ENCODE measurements at regions not wholly inside any gene's neighbourhood (a gene's known extent, or its start where the extent isn't known, plus 50 kb on each side); places are given as distances from the start of the nearest gene placed in this dataset.

DNA sequence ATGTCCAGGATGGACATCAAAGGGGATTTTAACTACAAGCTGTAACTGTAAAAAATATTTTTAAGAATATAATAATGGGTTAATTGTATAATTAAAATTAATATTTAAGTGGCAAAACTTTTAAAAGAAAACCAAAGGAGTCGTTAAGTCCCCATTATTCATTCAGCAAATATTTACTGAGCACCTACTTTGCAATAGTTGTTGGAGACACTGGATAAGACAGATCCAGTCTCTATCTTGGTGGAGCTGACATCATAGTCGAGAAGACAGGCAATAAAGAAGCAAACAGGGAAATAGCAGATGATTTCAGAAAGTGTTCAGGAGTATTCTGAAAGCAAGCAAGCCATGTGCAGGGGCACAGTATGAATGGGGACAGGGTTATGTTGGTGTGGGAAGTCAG lies 137.0 kb downstream of the CEBPB start (continued):
- TF ChIP-seq, protein P1, sequence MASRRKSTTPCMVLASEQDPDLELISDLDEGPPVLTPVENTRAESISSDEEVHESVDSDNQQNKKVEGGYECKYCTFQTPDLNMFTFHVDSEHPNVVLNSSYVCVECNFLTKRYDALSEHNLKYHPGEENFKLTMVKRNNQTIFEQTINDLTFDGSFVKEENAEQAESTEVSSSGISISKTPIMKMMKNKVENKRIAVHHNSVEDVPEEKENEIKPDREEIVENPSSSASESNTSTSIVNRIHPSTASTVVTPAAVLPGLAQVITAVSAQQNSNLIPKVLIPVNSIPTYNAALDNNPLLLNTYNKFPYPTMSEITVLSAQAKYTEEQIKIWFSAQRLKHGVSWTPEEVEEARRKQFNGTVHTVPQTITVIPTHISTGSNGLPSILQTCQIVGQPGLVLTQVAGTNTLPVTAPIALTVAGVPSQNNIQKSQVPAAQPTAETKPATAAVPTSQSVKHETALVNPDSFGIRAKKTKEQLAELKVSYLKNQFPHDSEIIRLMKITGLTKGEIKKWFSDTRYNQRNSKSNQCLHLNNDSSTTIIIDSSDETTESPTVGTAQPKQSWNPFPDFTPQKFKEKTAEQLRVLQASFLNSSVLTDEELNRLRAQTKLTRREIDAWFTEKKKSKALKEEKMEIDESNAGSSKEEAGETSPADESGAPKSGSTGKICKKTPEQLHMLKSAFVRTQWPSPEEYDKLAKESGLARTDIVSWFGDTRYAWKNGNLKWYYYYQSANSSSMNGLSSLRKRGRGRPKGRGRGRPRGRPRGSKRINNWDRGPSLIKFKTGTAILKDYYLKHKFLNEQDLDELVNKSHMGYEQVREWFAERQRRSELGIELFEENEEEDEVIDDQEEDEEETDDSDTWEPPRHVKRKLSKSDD (conservative IDR thresholded peaks at IDR 0.05; ENCODE audit: low read length) = no peak
- TF ChIP-seq, protein P2, sequence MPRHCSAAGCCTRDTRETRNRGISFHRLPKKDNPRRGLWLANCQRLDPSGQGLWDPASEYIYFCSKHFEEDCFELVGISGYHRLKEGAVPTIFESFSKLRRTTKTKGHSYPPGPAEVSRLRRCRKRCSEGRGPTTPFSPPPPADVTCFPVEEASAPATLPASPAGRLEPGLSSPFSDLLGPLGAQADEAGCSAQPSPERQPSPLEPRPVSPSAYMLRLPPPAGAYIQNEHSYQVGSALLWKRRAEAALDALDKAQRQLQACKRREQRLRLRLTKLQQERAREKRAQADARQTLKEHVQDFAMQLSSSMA (CRISPR knock-in tag; IDR thresholded peaks at IDR 0.05) = no peak
- TF ChIP-seq ERF (CRISPR knock-in tag; IDR thresholded peaks at IDR 0.05) (no peak), RBM39 (optimal IDR thresholded peaks at IDR 0.05; ENCODE audit: low read depth, low read length) (no peak), DNMT1 (IDR thresholded peaks at IDR 0.05) (no peak), KLF10 (CRISPR knock-in tag; IDR thresholded peaks at IDR 0.05) (no peak)
- TF ChIP-seq, protein P3, sequence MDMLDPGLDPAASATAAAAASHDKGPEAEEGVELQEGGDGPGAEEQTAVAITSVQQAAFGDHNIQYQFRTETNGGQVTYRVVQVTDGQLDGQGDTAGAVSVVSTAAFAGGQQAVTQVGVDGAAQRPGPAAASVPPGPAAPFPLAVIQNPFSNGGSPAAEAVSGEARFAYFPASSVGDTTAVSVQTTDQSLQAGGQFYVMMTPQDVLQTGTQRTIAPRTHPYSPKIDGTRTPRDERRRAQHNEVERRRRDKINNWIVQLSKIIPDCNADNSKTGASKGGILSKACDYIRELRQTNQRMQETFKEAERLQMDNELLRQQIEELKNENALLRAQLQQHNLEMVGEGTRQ (CRISPR knock-in tag; IDR thresholded peaks at IDR 0.05) = no peak

Measured in K562 (cell line).